Left renal pelvis (tissue), 4 donors: ENCODE measurements at regions not wholly inside any gene's neighbourhood (a gene's known extent, or its start where the extent isn't known, plus 50 kb on each side); places are given as distances from the start of the nearest gene placed in this dataset.

ENCODE experiments used
- DNase-seq, 4 donors: peaks; one replicate each; pipeline ENCODE4 v3.0.0-alpha.2; 2013; ENCODE audit warnings: low read depth in 4 of 4, low spot score in 3 of 4

GRCh38 chr15:93835344-93835743, 396.0 kb upstream of the MCTP2 start:
- DNase-seq = no peak

- DNase-seq = no peak
These were observed 399.7 kb upstream of the MCTP2 start for GRCh38 chr15:93831641-93832040.

GRCh38 chr15:93830221-93831080, 400.9 kb upstream of the MCTP2 start:
- no peak for DNase-seq

GRCh38 chr15:93829115-93829870, 402.1 kb upstream of the MCTP2 start:
- no peak for DNase-seq

DNA sequence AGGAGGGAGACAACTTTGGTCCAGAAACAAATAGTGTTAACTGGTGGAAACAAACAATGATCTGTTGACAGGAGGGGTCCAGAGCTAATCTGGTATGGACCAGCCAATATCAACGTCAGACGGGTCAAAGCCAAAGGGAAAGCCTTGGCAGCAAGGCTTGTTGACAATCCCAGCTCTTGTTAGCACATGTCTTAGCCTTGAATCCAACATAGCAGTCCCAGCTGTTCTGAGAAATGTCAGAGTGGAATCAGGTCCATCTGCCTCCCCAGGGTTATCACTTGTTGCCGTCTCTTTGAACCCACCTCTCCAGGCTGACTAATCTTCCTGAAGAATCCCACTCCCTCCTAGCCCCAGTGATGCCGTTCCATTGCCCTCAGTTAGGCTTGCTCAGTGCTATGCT, 404.6 kb upstream of the MCTP2 start:
- DNase-seq = no peak

DNA sequence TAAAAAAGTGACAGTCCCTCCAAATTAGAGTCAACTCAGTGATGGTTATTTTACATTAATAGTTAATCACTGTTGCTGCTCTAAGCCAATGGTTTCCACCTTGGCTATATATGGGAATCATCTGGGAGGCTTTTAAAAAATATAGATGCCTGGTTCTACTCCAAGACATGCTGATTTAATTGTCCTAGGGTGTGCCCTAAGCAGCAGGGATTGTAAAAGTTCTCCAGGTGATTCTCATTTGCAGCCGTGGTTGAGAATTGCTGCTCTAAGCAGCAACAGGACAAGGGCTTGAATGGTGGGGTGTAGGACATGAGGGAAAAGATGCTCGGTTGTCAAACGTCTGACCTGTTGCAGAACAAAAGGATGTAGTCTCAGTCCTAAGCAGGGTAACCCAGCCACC, 405.1 kb upstream of the MCTP2 start:
- DNase-seq = no peak

- DNase-seq = no peak
These were observed 405.7 kb upstream of the MCTP2 start for GRCh38 chr15:93825682-93826081.

DNA sequence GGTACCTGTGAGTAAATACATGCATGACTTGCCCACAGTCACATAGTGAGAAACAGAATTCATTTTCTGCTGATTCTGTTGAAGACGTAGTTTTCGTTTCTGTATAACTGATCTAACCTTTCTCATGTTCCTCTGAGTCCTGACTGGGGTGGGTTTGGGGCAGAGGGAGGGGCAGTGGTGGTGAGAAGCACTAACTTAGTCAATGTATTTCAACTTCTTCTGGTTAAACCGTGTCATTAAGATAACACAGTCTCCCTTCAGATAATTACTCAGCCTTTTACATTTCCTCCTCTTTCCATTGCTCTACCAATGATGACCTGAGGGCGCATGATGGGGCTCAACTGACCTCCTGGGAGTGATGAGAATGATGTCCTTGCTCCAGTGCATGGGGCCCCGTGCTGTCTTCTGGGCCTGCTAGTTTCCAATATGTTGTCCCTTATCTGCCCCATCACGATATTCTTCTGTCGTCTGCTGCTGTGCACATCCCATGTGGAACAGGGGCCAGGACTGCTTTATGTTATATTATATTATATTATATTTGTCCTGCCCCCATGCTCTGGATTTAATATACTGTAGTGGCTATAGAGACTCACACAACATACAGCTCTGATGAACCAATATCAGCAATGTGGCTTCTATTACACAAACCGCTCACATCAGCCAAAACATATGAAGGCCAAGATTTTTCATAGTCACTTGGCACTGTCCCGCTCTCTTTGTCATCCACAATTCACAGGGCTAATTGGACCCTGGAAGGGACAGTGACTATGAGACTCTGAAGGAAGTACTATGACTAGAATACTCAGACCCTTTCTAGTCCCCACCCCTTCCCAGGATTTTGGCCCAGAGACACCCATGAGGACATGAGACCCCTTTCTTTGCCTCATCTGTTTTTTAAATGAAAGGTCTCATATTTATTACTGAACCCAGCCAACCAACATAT, 407.1 kb upstream of the MCTP2 start:
- DNase-seq = no peak

DNA sequence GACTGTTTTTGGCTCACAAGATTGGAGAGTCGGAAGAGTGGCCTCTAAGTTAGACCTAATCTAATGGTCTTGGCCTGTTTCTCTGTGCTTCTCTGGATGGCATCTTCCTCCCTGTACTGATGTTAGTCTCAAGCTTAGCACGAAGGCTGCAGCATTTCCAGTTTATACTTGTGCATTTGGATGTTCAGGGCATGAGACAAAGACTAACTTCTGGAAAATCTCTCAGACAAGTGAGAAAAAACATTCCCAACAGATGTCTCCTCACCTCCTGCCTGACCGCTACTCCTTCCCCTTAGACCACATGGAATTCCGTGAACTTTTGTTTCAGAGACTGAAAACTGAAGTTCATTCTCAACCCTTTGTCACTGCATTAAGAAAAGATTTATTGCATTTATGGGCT, 410.8 kb upstream of the MCTP2 start:
- no peak for DNase-seq

GRCh38 chr15:93819826-93820225, 411.5 kb upstream of the MCTP2 start:
- DNase-seq = no peak

GRCh38 chr15:93816815-93817214, 414.5 kb upstream of the MCTP2 start:
- no peak for DNase-seq

GRCh38 chr15:93811305-93811704, 420.1 kb upstream of the MCTP2 start:
- no peak for DNase-seq

DNA sequence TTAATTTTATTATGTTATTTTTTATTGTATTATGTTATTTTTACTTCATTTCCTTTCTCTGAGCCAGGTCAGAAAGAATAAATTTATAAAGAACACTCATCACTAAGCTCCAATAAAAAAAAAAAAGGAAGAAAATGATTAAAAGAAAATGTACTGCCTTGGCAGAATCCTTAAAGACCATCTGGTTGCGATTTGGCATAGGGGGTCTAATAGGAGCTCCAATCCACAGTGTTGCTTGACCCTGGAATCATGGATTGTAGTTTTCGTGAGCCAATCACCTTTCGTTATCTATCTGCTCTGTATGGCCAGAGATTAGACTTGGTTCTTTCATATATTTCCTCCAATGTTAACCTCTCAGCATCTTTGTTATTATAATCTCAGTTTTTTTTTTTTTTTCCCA, 421.8 kb upstream of the MCTP2 start:
- no peak for DNase-seq

GRCh38 chr15:93803421-93804152, 427.8 kb upstream of the MCTP2 start:
- DNase-seq = peak; percentile 2 to 36 (median 17)

- DNase-seq = no peak
These were observed 430.2 kb upstream of the MCTP2 start for GRCh38 chr15:93801206-93801605.

DNA sequence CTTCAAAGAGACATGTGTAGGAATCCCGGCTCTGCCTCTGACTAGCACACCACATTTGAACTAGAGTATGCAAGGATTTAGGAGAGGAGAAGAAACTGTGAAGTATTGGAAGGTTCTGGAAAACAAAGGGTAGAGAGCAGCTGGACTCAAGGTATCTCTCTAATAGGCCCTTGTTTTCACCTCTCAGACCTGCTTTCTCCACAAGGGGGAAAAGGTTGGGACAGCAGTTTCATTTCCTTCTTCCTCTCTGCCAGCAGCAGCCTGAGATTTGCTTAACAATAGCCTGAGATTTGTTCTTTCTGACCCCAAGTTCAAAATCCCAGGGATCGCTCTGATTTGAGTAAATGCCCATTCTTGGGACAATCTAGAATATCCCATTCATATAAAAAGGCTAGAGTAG, 430.6 kb upstream of the MCTP2 start:
- no peak for DNase-seq

DNA sequence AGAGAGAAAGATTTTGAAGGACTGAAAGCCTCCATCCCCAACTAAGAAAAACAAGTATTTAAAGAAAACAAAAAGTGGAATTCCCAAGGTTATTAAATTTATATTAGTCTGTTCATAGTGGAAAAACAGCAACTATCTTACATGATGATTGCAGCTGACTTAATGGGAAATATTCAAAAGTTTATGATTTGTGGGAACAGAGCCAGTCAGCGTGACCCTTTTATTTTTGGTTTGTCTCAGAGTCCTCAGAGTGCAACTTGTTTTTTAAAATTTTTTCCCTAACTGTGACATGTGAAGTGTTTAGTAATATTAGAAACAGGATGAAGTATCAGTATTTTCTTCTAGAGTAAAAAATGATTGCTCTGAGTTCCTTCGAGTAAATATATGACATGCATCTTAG, 441.9 kb upstream of the MCTP2 start:
- no peak for DNase-seq

GRCh38 chr15:93780073-93780472, 451.3 kb upstream of the MCTP2 start:
- DNase-seq = no peak

GRCh38 chr15:93779341-93779740, 452.0 kb upstream of the MCTP2 start:
- no peak for DNase-seq
